ENCODE measurements at regions not wholly inside any gene's neighbourhood (a gene's known extent, or its start where the extent isn't known, plus 50 kb on each side); places are given as distances from the start of the nearest gene placed in this dataset.

GRCh38 chr18:77622009-77622692 lies 372.5 kb downstream of the GALR1 start:
- Mint-ChIP-seq H3K27me3 (peaks cover 2% of the 10 kb centered on the region), H3K36me3 (ENCODE audit: low read depth) (no peaks in the 10 kb centered on the region), H3K27ac (peak overlapping the region; percentile 1), H3K4me3 (peak overlapping the region; percentile 66), H3K4me1 (peaks cover 6% of the 10 kb centered on the region)
- H3K9me3 ChIP-seq (ENCODE audit: control insufficient read depth, low read length, poor library complexity, severe bottlenecking): no peaks in the 10 kb centered on the region
- peak; percentile 78 for ATAC-seq
- no peak for DNase-seq

- H3K36me3 Mint-ChIP-seq (ENCODE audit: low read depth): no peaks in the 10 kb centered on the region
- no peak overlapping the region for H3K27ac Mint-ChIP-seq
- no peaks in the 10 kb centered on the region for H3K4me1 Mint-ChIP-seq
- H3K4me3 Mint-ChIP-seq: no peak overlapping the region
- H3K27me3 Mint-ChIP-seq: peaks cover 5% of the 10 kb centered on the region
- ATAC-seq: no peak
- no peak for DNase-seq
- H3K9me3 ChIP-seq (ENCODE audit: control insufficient read depth, low read length, poor library complexity, severe bottlenecking): no peaks in the 10 kb centered on the region
Measured at GRCh38 chr18:77632758-77633157, 383.1 kb downstream of the GALR1 start.

GRCh38 chr18:77634494-77634893 lies 384.8 kb downstream of the GALR1 start:
- no peaks in the 10 kb centered on the region for H3K9me3 ChIP-seq (ENCODE audit: control insufficient read depth, low read length, poor library complexity, severe bottlenecking)
- H3K27me3 Mint-ChIP-seq: peaks cover 6% of the 10 kb centered on the region

GRCh38 chr18:77635451-77635850 lies 385.8 kb downstream of the GALR1 start:
- H3K4me3 Mint-ChIP-seq: no peak overlapping the region
- H3K27me3 Mint-ChIP-seq: peaks cover 16% of the 10 kb centered on the region
- DNase-seq (no peak), ATAC-seq (no peak)
- H3K9me3 ChIP-seq (ENCODE audit: control insufficient read depth, low read length, poor library complexity, severe bottlenecking): no peaks in the 10 kb centered on the region
- no peaks in the 10 kb centered on the region for H3K4me1 Mint-ChIP-seq
- H3K36me3 Mint-ChIP-seq (ENCODE audit: low read depth): no peaks in the 10 kb centered on the region
- no peak overlapping the region for H3K27ac Mint-ChIP-seq

More at GRCh38 chr18:77634494-77634893, 384.8 kb downstream of the GALR1 start:
- Mint-ChIP-seq H3K36me3 (ENCODE audit: low read depth) (no peaks in the 10 kb centered on the region), H3K4me1 (no peaks in the 10 kb centered on the region), H3K4me3 (no peak overlapping the region), H3K27ac (no peak overlapping the region)
- ATAC-seq (no peak), DNase-seq (no peak)

GRCh38 chr18:77635858-77636257 lies 386.2 kb downstream of the GALR1 start:
- Mint-ChIP-seq H3K4me1 (no peaks in the 10 kb centered on the region), H3K36me3 (ENCODE audit: low read depth) (no peaks in the 10 kb centered on the region), H3K27ac (no peak overlapping the region), H3K4me3 (no peak overlapping the region), H3K27me3 (peaks cover 17% of the 10 kb centered on the region)
- no peak for DNase-seq
- ATAC-seq: no peak
- H3K9me3 ChIP-seq (ENCODE audit: control insufficient read depth, low read length, poor library complexity, severe bottlenecking): no peaks in the 10 kb centered on the region

- Mint-ChIP-seq H3K27ac (peak overlapping the region; percentile 16), H3K4me1 (no peaks in the 10 kb centered on the region), H3K4me3 (no peak overlapping the region), H3K36me3 (ENCODE audit: low read depth) (peaks cover 2% of the 10 kb centered on the region), H3K27me3 (peaks cover 14% of the 10 kb centered on the region)
- no peak for DNase-seq
- H3K9me3 ChIP-seq (ENCODE audit: control insufficient read depth, low read length, poor library complexity, severe bottlenecking): no peaks in the 10 kb centered on the region
- no peak for ATAC-seq
Measured at GRCh38 chr18:77645170-77645872, 395.7 kb downstream of the GALR1 start.

- ATAC-seq: no peak
- H3K4me3 Mint-ChIP-seq: no peak overlapping the region
- no peaks in the 10 kb centered on the region for H3K9me3 ChIP-seq (ENCODE audit: control insufficient read depth, low read length, poor library complexity, severe bottlenecking)
- peaks cover 5% of the 10 kb centered on the region for H3K36me3 Mint-ChIP-seq (ENCODE audit: low read depth)
- DNase-seq: no peak
- peaks cover 16% of the 10 kb centered on the region for H3K27me3 Mint-ChIP-seq
- H3K4me1 Mint-ChIP-seq: peaks cover 2% of the 10 kb centered on the region
- no peak overlapping the region for H3K27ac Mint-ChIP-seq
Measured at GRCh38 chr18:77647472-77647871, 397.8 kb downstream of the GALR1 start.

- ATAC-seq (no peak), DNase-seq (no peak)
- H3K4me3 Mint-ChIP-seq: no peak overlapping the region
- peaks cover 17% of the 10 kb centered on the region for H3K27me3 Mint-ChIP-seq
- H3K27ac Mint-ChIP-seq: no peak overlapping the region
- peaks cover 2% of the 10 kb centered on the region for H3K4me1 Mint-ChIP-seq
- peaks cover 5% of the 10 kb centered on the region for H3K36me3 Mint-ChIP-seq (ENCODE audit: low read depth)
- H3K9me3 ChIP-seq (ENCODE audit: control insufficient read depth, low read length, poor library complexity, severe bottlenecking): no peaks in the 10 kb centered on the region
Measured at GRCh38 chr18:77648411-77648810, 398.8 kb downstream of the GALR1 start.

GRCh38 chr18:77650799-77651385 lies 401.2 kb downstream of the GALR1 start:
- H3K4me1 Mint-ChIP-seq: peaks cover 2% of the 10 kb centered on the region
- H3K9me3 ChIP-seq (ENCODE audit: control insufficient read depth, low read length, poor library complexity, severe bottlenecking): no peaks in the 10 kb centered on the region
- ATAC-seq (peak; percentile 65), DNase-seq (peak; percentile 30 to 58 (median 32))
- H3K4me3 Mint-ChIP-seq: no peak overlapping the region
- H3K27ac Mint-ChIP-seq: no peak overlapping the region
- peaks cover 5% of the 10 kb centered on the region for H3K36me3 Mint-ChIP-seq (ENCODE audit: low read depth)
- H3K27me3 Mint-ChIP-seq: peaks cover 33% of the 10 kb centered on the region

- Mint-ChIP-seq H3K4me1 (peaks cover 2% of the 10 kb centered on the region), H3K4me3 (no peak overlapping the region), H3K27me3 (peaks cover 37% of the 10 kb centered on the region), H3K36me3 (ENCODE audit: low read depth) (peaks cover 5% of the 10 kb centered on the region), H3K27ac (no peak overlapping the region)
- ATAC-seq (no peak), DNase-seq (no peak)
- H3K9me3 ChIP-seq (ENCODE audit: control insufficient read depth, low read length, poor library complexity, severe bottlenecking): no peaks in the 10 kb centered on the region
Measured at GRCh38 chr18:77651441-77651840, 401.8 kb downstream of the GALR1 start.

- H3K4me1 Mint-ChIP-seq: peaks cover 2% of the 10 kb centered on the region
- DNase-seq (no peak), ATAC-seq (no peak)
- no peak overlapping the region for H3K27ac Mint-ChIP-seq
- peaks cover 32% of the 10 kb centered on the region for H3K27me3 Mint-ChIP-seq
- H3K4me3 Mint-ChIP-seq: no peak overlapping the region
- H3K36me3 Mint-ChIP-seq (ENCODE audit: low read depth): peaks cover 3% of the 10 kb centered on the region
- no peaks in the 10 kb centered on the region for H3K9me3 ChIP-seq (ENCODE audit: control insufficient read depth, low read length, poor library complexity, severe bottlenecking)
Measured at GRCh38 chr18:77653792-77654191, 404.1 kb downstream of the GALR1 start.

GRCh38 chr18:77654302-77654701 lies 404.7 kb downstream of the GALR1 start:
- H3K4me1 Mint-ChIP-seq: peaks cover 2% of the 10 kb centered on the region
- no peak for DNase-seq
- H3K36me3 Mint-ChIP-seq (ENCODE audit: low read depth): peaks cover 3% of the 10 kb centered on the region
- no peak overlapping the region for H3K4me3 Mint-ChIP-seq
- H3K9me3 ChIP-seq (ENCODE audit: control insufficient read depth, low read length, poor library complexity, severe bottlenecking): no peaks in the 10 kb centered on the region
- peaks cover 37% of the 10 kb centered on the region for H3K27me3 Mint-ChIP-seq
- ATAC-seq: no peak
- no peak overlapping the region for H3K27ac Mint-ChIP-seq

GRCh38 chr18:77657651-77658298 lies 408.1 kb downstream of the GALR1 start:
- Mint-ChIP-seq H3K4me1 (no peaks in the 10 kb centered on the region), H3K4me3 (no peak overlapping the region), H3K27ac (no peak overlapping the region), H3K36me3 (ENCODE audit: low read depth) (no peaks in the 10 kb centered on the region), H3K27me3 (peaks cover 49% of the 10 kb centered on the region)
- ATAC-seq (no peak), DNase-seq (no peak)
- no peaks in the 10 kb centered on the region for H3K9me3 ChIP-seq (ENCODE audit: control insufficient read depth, low read length, poor library complexity, severe bottlenecking)

All from T-helper 17 cell (primary cell).